ENCODE measurements at regions not wholly inside any gene's neighbourhood (a gene's known extent, or its start where the extent isn't known, plus 50 kb on each side); places are given as distances from the start of the nearest gene placed in this dataset.
A peak's percentile ranks its signal among the peaks of the same experiment; 100 is the strongest.

GRCh38 chr12:74317078-74317601 is 220.5 kb upstream of the ATXN7L3B start:
- TF ChIP-seq, protein P1, sequence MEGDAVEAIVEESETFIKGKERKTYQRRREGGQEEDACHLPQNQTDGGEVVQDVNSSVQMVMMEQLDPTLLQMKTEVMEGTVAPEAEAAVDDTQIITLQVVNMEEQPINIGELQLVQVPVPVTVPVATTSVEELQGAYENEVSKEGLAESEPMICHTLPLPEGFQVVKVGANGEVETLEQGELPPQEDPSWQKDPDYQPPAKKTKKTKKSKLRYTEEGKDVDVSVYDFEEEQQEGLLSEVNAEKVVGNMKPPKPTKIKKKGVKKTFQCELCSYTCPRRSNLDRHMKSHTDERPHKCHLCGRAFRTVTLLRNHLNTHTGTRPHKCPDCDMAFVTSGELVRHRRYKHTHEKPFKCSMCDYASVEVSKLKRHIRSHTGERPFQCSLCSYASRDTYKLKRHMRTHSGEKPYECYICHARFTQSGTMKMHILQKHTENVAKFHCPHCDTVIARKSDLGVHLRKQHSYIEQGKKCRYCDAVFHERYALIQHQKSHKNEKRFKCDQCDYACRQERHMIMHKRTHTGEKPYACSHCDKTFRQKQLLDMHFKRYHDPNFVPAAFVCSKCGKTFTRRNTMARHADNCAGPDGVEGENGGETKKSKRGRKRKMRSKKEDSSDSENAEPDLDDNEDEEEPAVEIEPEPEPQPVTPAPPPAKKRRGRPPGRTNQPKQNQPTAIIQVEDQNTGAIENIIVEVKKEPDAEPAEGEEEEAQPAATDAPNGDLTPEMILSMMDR (conservative IDR thresholded peaks at IDR 0.05): peak; percentile 67
- no peak for TF ChIP-seq EZH2 (IDR thresholded peaks at IDR 0.05; ENCODE audit: low read depth)
- ChIA-PET POLR2A (ENCODE audit: unreplicated experiment) (no interaction called here), CTCF (interaction anchor here (0.5 to 2.5 kb wide), 2 partner anchors 295 to 383 kb away, joined by 3 to 7 read pairs; no protein-coding TSS in a partner anchor)
- H4K20me1 ChIP-seq (ENCODE audit: insufficient read depth): no peaks in the 10 kb centered on the region
- no peaks in the 10 kb centered on the region for H3K9me2 ChIP-seq (ENCODE audit: insufficient read depth)
- intact Hi-C loops (cut with micrococcal nuclease; ENCODE audit: unreplicated experiment): loop anchor here (1.0 to 2.0 kb wide), 3 partner anchors 296 to 1970 kb away; no protein-coding TSS in a partner anchor
- no peak overlapping the region for H3K27ac ChIP-seq
- H3K4me2 ChIP-seq: no peak overlapping the region; the same call in 1 of the 2 replicates
- peak in 1 of 2 experiments; percentile 15 for DNase-seq
- H3K27me3 ChIP-seq (ENCODE audit: insufficient read depth, low read depth): no peaks in the 10 kb centered on the region
- H3K79me2 ChIP-seq (ENCODE audit: low read depth): no peaks in the 10 kb centered on the region
- H3K4me3 ChIP-seq: no peak overlapping the region
- H2AFZ ChIP-seq: no peak overlapping the region
- no peaks in the 10 kb centered on the region for H3K36me3 ChIP-seq (ENCODE audit: low read depth)
- no TSS peak for BruUV-seq (replicated peaks)
- peaks cover 6% of the 10 kb centered on the region; the same call in 1 of the 2 replicates for H3K4me1 ChIP-seq (replicated peaks; ENCODE audit: insufficient read depth)
- H3K9me3 ChIP-seq (ENCODE audit: insufficient read depth, low read depth): no peaks in the 10 kb centered on the region
- H3F3A ChIP-seq (ENCODE audit: insufficient read depth, low read depth): no peaks in the 10 kb centered on the region

GRCh38 chr12:74317741-74318140 is 219.9 kb upstream of the ATXN7L3B start:
- H3K4me1 ChIP-seq (replicated peaks; ENCODE audit: insufficient read depth): peaks cover 6% of the 10 kb centered on the region; the same call in 1 of the 2 replicates
- no peak for DNase-seq
- no peaks in the 10 kb centered on the region for H3K9me3 ChIP-seq (ENCODE audit: insufficient read depth, low read depth)
- no peak overlapping the region for H3K4me2 ChIP-seq
- POLR2A ChIA-PET (ENCODE audit: unreplicated experiment): no interaction called here
- no peaks in the 10 kb centered on the region for H3K27me3 ChIP-seq (ENCODE audit: insufficient read depth, low read depth)
- intact Hi-C loops (cut with micrococcal nuclease; ENCODE audit: unreplicated experiment): loop anchor here (1.0 to 2.0 kb wide), 3 partner anchors 296 to 1971 kb away; no protein-coding TSS in a partner anchor
- no TSS peak for BruUV-seq (replicated peaks)
- H3K27ac ChIP-seq: no peak overlapping the region
- H3K4me3 ChIP-seq: no peak overlapping the region
- H3F3A ChIP-seq (ENCODE audit: insufficient read depth, low read depth): no peaks in the 10 kb centered on the region
- H3K9me2 ChIP-seq (ENCODE audit: insufficient read depth): no peaks in the 10 kb centered on the region
- H3K36me3 ChIP-seq (ENCODE audit: low read depth): no peaks in the 10 kb centered on the region
- no peak for TF ChIP-seq EZH2 (IDR thresholded peaks at IDR 0.05; ENCODE audit: low read depth)
- TF ChIP-seq, protein P1 (conservative IDR thresholded peaks at IDR 0.05): no peak
- no peaks in the 10 kb centered on the region for H3K79me2 ChIP-seq (ENCODE audit: low read depth)
- H4K20me1 ChIP-seq (ENCODE audit: insufficient read depth): no peaks in the 10 kb centered on the region
- H2AFZ ChIP-seq: no peak overlapping the region
- CTCF ChIA-PET: interaction anchor here (2.5 kb wide), 1 partner anchor 296 kb away, joined by 7 read pairs; no protein-coding TSS in a partner anchor

GRCh38 chr12:74319886-74320285 is 217.7 kb upstream of the ATXN7L3B start:
- Histone ChIP-seq H3K36me3 (ENCODE audit: low read depth) (no peaks in the 10 kb centered on the region), H3K27ac (no peak overlapping the region), H3K4me1 (replicated peaks; ENCODE audit: insufficient read depth) (peaks cover 6% of the 10 kb centered on the region; the same call in 1 of the 2 replicates), H3K9me2 (ENCODE audit: insufficient read depth) (no peaks in the 10 kb centered on the region), H3K27me3 (ENCODE audit: insufficient read depth, low read depth) (no peaks in the 10 kb centered on the region), H3K79me2 (ENCODE audit: low read depth) (no peaks in the 10 kb centered on the region), H2AFZ (no peak overlapping the region), H3K4me2 (no peak overlapping the region), H4K20me1 (ENCODE audit: insufficient read depth) (no peaks in the 10 kb centered on the region), H3F3A (ENCODE audit: insufficient read depth, low read depth) (no peaks in the 10 kb centered on the region), H3K9me3 (ENCODE audit: insufficient read depth, low read depth) (no peaks in the 10 kb centered on the region), H3K4me3 (no peak overlapping the region)
- no peak for TF ChIP-seq EZH2 (IDR thresholded peaks at IDR 0.05; ENCODE audit: low read depth)
- TF ChIP-seq, protein P1 (conservative IDR thresholded peaks at IDR 0.05): no peak
- intact Hi-C loops (cut with micrococcal nuclease; ENCODE audit: unreplicated experiment): no loop called here
- CTCF ChIA-PET: no interaction called here
- DNase-seq: no peak
- POLR2A ChIA-PET (ENCODE audit: unreplicated experiment): no interaction called here
- no TSS peak for BruUV-seq (replicated peaks)
